T-helper 1 cell (primary cell): ENCODE measurements at regions not wholly inside any gene's neighbourhood (a gene's known extent, or its start where the extent isn't known, plus 50 kb on each side); places are given as distances from the start of the nearest gene placed in this dataset.
A peak's percentile ranks its signal among the peaks of the same experiment; 100 is the strongest.
"Not testable (repeated sequence)": the region's sequence is repeated elsewhere in the genome, so short reads cannot be mapped to it uniquely, and the experiment has no call there.

ENCODE experiments used
- DNase-seq, 5 donors: peaks; one replicate each; pipeline ENCODE4 v3.0.0-alpha.2; 2012 to 2020

DNA sequence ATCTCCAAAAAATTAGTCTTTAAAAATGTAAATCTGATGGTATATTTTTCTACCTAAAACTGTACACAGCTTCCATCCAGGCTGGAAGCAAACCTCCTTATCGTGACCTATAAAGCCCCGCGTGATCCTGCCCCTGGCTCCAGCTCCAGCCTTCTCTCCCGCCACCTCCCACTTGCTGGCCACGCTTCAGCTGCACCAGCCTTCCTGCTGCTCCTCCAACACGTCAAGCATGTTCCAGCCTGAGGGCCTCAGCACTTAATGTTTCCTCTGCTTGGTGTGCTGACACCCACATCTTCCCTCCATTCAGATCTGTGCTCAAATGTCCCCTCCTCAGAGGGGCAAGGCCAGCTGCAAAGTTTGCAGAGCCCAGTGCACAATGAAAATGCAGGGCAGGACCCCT is 123.5 kb upstream of the MAGI3 start:
- DNase-seq = no peak

DNA sequence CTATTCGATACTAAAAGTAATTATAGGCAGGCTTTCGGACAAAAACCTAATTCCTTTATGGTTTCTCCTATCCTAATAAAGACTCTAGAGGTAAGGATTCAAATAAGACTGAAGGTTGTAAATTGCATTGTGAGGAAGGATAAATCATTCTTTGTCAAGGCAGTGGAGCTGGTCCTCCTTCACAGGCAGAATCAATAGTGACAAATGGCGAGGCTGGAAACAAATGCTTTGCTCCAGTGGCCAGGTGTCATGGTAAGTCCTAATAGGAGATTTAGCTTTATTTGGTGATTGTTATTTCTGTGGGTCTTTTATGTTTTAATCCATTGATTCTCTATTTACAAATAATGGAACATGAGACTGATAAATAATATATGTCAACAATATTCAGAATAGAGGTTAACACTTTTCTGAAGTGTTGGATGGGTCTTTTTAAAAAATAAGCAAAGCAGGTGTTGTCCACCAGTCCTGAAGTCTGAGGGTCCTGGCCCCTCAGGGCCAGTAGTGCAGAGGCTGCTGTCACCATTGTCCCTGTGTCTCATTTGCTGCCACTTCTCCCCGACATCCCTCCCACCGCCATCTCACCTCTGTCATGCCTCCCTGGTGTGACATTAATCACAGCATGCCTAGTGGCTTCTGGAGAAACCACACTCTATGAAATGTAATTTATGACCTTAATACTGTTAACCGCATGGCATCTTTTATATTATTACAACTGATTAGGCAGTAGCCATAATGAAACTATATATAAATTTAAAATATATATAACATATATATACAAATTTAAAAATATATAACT is 120.9 kb upstream of the MAGI3 start:
- no peak for DNase-seq

DNA sequence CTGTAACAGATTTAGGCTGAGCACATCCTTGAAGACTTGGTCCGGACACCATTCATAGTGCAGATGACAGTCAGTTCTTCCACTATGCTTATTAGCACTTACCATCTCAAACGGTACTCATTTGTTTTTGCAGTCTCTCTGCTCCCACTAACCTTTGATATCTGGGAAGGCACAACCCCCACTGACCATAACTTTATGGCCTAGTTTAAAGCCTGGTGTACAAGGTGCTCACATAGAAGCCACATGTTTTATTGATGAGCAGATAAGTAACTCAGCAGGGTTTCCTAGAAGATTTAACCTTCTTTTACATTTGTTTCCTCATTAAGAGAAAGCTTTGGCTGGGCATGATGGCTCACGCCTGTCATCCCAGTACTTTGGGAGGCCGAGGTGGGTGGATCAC is 119.3 kb upstream of the MAGI3 start:
- DNase-seq = no peak

DNA sequence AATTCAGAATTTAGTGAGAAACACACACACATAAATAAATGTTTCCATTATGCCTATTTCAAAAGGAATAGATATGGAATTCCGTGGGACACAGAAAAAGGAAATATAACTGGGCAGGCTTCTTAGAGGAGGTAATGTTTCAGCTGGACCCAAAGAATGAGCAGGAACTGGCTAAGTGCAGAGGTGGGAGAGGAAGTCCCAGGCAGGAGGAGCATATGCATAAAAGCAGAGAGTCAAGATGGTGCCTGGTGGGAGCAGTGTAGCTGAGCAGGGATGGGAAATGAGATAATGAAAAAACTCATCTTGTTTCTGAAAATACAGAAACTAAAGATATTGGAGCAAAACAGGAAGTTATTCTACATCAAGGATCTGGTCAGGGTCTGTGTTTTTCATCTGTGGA is 115.2 kb upstream of the MAGI3 start:
- DNase-seq = no peak

DNA sequence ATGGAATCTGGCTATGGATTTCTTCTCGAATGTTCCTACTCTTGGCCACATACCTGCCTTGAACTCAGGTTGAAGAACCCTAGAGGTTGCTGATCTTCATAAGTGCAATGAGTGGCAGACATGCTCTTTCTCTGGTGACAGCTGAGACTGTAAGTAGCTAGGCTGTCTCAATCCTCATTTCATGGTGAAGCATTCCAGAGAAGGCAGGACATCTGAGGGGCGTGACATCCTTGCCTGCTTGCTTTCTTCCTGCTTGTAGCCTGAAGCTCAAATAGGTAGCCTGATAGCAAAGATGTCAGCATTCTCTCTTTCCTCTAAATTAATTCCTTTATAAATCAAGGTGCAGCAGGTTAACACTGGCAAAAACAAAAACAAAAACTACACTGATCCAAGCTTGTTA is 114.6 kb upstream of the MAGI3 start:
- DNase-seq = no peak

DNA sequence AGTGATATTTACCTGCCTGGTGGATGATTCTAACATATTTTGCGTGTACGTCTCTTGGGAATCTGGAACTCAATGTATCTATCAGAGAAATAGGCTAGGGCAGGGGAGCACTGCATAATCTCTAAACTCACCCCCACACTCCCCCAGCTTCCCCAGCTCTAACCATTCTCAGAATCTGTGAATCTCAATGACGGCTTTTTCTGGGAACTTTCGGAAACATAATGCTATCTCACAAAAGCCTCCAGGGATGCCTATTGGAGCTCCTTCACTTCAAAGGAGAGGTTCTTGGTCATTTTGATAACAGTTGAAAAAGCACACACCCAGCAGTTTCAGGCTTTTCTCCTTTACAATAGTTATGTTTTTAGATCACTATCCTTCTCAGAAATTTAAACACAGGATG is 113.8 kb upstream of the MAGI3 start:
- peak in 1 of 5 donors; percentile 5 for DNase-seq

DNA sequence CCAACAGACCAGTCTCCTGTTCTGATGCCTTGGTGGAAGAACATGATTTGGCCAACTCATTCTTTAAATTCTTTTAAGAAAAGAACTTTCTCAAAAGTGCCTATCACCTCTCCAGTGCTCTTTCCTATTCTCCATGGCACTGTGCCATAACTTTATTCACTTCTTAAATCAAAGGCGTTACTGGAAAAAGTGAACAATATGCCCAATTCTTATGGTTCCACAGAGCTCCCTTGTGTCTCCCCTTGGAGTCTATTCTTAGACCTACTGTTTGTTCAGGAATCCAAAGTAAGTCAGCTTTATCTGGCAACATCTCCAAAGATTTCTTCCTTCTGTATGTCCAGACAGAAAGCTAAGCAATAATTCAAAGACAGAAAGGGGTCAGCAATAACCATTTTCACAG is 111.9 kb upstream of the MAGI3 start:
- no peak for DNase-seq

DNA sequence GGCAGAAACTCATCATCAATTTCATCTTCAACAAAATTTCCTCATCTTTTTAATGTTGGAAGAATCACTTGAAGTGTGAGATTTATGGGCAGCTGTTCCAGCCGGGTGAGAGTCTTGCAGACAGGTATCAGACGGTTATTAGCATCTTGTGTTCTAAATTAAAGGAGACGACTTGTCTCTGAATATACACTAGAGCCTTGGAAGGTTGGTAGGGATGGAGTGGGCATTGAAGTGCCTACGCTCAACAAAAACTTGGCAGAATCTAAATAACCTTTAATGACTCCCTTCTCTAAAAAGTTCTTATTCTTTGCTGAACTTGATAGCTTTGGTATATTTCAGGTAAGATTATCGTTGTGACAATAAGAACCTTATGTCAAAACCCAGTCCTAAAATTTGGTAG is 111.5 kb upstream of the MAGI3 start:
- DNase-seq = no peak

DNA sequence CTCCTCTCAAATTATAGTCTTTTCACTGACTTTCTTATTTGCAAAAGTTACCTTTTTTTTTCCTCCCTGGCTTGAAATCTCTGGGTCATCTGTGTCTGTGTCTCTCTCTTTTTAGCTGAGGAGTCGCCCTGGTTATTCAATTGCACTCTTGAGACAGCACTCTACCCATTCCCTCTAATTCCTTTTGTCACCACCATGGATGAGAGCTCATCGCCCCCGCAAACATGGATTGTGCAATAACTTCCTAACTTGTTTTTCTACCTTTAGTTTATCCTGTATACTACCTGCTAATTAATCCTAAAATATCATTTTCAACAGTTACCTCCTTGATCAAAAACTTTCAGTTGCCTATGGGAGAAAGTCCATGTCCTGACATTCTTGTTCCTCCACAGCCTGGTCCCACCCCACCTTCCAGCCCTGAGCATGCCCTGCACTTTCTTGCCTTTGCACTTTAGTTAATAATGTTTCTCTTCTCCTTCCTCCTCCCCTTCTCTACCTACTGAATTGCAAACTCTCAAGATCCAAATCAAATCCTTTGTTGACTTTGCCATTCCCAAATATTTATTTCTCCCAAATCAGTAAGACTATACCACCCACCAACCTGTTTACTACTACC is 110.4 kb upstream of the MAGI3 start:
- no peak for DNase-seq

DNA sequence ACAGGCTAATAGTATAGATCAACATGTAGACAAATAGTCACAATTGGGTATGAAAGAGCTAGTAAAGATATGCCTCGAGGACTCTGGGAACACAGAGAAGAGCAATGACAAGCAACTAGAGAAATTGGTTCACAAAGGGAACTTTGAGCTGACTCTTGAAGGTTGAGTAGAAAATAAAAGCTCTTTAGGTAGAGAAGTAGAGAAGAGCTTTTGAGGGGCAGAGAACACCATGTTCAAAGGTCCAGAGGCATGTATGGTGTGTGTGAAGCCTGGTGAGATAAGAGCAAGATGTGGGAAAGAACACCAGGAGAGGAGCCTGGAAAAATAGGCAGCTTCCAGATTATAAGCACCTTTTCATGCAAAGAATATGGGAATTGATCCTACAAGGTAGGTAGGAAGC is 109.7 kb upstream of the MAGI3 start:
- DNase-seq = no peak

DNA sequence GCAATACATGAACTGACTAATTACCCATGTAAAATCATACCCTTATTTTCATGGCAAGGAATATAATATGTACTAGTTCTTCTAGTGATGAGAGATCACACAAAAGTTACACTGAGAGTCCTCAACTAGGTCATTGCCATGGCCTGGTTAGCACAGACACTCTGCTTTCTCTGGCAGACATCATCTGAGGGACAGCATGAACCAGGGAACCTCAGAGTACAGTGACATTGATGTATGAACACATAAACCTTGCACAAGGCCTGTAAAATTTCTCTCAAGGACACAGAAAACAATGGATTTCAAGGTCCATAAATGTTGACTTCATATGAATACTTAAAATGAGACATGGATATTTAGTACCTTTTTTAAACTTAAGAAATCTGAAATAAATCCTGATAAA is 108.8 kb upstream of the MAGI3 start:
- DNase-seq = no peak

DNA sequence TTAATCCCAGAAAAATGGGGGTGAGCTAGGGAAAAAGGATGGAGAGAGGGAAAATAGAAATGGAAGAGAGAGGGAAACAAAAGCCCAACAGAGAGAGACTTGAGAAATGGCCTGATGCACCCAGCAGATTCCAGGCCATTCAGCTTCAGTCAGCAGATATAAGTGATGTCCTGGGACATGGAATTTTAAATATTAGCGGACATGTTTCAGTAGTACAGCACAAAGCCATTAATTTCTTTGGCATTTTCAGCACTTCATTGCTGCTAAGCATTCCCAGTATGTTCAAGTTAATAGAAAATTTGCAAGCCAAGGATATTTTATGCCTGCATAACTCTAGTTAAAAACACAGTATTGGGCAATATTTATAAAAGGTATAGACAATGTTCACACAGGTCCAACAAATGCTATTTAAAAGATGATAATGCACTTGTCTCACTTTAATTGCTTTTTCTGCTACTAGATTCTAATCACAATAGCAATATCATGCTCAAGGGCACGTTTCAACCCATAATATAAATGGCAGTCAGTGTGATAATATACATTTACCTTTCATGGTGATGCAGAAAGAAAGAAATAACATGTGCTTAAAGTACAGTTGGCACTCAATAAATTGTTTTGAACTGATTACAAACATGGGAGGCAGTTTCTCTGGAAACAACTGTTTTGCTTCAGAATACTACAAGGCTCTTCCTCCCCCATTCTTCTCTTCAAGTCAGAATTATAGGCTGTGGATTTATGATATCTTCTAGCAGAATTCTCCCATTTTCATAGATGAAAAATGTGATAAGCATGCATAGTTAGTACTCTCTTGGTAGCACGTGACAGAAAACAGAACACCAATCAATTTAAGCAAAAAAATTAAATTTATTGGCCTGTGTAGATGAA is 108.1 kb upstream of the MAGI3 start:
- no peak for DNase-seq

DNA sequence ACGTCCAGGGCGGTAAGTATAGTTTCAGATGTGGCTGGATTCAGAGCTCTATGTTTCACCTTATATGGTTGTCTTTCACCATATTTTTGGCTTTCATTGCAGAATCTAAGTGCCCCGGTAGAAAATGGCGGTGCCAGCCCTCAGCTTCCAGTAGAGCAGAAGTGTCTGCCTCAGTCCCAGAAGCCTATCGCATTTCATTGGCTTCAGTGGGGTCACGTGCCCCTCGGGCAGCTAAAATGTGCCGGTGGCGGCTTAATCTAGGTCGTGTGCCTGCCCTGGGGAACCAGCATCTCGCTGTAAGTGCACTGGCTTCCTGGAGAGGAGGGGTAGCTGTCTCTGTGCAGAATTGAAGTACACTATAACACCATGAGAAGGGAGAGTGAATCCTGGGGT is 107.4 kb upstream of the MAGI3 start:
- DNase-seq = no peak

DNA sequence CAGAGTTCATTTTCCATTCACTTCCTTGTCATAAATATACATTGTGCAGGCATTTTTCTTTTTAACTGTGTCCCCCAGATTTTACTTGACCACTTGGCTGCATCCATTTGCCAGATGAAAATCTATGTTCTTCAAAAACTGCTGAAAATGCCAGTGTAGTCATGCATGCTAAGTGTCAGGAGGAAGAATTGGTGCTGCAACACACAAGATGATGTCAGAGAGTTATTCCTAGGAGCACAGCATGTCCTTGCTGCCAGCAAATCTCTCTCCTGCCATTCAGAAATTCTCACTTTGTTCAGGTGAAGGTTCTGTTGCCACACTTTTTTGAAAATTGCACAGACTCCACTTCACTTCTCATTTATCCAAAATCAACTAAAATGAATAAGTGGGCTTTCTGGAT is 106.4 kb upstream of the MAGI3 start:
- no peak for DNase-seq

DNA sequence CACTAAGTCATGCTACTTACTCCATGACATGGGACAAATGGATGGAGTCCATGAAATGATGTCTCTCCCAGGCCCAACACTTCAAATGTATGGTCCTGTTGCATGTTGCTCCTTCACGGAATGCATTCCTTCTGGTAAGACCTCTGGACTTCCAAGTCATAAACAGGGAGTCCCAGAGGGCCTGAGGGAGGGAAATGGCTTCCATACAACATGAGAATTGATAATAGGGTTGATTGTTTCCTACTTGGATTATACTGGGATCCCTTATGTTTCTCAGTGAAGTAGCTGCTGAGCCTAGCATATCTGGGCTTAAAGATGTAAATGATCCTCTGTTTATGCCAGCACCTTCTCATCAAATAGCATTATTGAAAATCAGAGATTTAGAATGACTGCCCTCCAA is 104.2 kb upstream of the MAGI3 start:
- DNase-seq = no peak

DNA sequence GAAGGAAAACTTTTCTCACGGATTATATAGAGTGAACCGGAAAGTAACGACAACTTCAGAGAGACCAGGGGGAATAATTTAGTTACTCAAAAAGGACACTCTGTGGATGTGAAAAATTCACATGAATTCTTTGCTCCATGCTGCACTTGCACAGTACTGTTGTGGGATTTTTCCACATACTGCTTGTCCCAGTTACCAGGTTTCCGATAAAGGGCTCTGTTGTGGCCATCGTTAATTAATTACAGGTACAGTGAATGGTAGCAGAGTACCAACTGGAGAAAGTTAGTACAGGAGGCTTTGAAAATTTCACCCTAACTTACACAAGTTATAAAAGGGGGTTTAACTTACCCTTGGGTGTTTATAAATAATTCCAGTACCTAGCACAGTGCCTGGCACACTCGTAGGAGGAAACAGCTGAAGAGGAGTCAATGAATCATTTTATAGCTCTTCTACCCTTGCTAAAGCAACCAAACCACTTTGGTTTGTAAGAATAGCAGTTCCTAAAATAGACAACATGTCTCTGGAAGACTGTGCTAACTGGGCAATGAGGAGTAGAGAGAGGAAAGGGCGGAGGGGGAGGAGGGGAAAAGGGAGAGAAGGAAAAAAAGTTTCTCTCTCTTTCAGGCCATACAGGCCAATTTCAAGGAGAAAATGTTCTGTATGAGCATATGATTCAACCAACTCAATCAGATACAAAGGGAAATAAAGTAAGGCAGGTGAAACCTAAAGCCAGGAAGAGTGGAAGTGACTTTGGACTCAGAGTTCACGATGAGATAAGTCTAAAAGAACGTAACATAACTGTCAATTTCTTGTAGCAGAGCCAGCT is 98.3 kb upstream of the MAGI3 start:
- DNase-seq = no peak

DNA sequence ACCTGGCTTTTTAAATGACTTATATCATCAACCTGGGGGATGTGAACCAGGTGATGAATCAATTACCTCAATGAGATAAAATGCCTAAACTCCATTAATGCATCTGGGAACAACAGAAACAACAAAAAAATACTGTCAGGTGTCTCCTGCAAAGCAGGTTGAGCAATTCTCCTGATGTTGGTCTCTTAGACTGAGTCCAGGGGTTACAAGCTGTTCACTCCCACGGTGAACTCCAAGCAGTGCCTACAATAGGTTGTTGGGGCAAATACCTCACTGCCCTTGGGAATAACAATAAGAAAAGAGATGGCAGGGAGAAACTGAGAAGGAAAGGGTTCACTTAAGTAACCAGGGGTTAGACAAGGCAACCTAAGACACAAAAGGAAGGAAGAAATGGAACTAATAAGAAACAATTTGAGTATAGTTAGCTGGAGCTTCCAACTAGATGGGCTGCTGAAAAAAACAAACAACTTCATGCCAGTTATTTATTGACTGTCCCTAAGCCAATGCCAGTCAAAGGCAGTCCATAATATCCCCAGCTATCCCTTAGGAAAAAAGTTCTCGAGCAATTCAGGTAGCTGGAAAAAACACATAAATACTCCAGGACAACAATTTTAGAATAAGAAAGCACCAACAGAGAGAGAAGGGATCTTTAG is 97.6 kb upstream of the MAGI3 start:
- DNase-seq = no peak

DNA sequence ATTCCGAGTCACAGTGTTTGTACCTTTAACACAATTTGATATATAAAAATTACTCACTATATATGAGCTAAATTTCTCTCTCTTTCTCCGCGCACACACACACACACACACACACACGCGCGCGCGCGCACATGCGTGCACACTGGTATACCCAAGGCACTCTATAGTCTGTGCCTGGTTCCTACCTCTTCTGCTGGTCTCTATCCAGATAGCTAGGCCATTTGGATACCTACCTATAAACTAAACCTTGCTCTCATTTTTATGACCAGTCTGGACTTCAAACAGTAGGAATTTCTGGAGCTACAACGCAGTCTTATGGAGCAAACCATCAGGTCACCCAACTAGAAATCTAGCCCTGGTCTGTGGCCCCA is 97.1 kb upstream of the MAGI3 start:
- no peak for DNase-seq

DNA sequence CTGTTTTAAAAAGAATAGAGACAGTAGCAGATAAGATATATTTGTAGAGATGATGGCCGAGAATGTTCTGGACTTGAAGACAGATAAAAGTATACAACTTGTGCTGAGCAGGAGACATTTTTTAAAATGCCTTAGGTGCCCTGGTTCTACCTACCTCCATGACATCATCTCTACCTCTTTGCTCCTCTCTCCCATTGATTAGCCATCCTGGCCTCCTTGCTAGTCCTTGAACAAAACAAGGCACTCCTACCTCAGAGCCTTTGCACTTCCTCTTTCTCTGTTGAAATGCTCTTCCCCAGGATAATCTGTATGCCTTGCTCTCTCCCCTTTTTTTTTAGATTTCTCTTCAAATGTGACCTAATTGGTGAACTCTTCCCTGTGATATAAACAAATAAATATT is 92.6 kb upstream of the MAGI3 start:
- no peak for DNase-seq

DNA sequence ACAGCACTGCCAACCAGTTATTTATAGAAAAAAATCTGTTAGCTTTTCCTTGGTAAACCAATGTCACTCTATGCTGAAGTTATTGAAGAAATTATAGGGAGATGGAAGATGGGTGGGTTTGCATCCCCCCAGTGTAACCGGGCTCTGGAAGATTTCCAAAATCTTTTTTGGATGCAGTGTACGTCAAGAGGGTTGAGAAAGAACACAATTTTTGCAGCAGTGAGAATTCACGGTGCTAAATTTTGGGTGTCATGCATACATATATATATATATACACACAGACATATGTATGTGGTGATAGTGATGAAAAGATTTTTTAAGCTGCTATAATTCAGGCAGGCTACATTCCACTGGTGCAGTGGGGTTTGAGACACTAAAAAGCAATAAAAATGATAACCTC is 91.4 kb upstream of the MAGI3 start:
- DNase-seq = no peak

DNA sequence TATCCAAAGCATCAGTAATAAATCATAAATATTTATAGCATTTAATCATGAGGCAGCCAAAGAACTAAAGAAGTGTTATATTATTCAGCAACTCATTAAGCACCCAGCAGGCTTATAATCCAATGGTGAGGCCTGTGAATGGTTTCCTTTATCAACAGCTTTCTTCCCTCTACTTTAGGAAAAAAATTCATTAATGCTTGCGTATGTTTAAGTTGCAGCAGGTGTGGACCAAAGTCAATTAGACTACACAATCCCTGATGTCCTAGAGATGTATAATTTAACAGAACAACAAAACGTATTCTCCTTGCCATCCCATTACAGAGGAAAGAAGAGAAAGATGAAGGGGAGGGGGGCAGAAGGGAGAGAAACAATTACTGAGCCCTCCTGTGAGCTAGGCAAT is 87.7 kb upstream of the MAGI3 start:
- no peak for DNase-seq

DNA sequence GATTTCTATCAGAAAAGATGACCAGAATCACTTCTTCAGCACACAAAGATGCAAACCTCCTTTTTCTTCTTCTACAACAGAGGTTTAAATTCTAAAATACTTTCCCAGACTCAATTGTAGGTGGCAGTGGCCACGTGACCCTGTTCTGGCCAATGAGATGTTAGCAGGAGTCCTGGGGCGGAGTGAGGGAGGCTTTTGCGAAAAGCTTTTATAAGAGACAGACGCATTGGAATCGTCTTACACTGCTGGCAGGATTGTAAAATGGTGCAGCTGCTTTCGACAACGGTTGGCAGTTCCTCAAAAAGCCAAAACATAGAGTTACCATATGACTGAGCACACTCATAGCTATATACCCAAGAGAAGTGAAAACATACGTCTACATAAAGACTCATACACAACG is 87.0 kb upstream of the MAGI3 start:
- DNase-seq = no peak

DNA sequence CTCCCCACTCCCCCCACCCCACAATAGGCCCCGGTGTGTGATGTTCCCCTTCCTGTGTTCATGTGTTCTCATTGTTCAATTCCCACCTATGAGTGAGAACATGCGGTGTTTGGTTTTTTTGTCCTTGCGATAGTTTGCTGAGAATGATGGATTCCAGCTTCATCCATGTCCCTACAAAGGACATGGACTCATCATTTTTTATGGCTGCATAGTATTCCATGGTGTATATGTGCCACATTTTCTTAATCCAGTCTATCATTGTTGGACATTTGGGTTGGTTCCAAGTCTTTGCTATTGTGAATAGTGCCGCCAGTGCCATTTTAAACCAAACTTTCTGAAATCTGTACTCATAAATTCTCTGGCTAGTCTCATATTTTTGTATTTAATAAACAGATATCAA is 85.3 kb upstream of the MAGI3 start:
- DNase-seq = not testable (repeated sequence)
